ENCODE measurements at regions not wholly inside any gene's neighbourhood (a gene's known extent, or its start where the extent isn't known, plus 50 kb on each side); places are given as distances from the start of the nearest gene placed in this dataset.
A peak's percentile ranks its signal among the peaks of the same experiment; 100 is the strongest.

- Mint-ChIP-seq H3K36me3 (ENCODE audit: low read depth) (no peaks in the 10 kb centered on the region), H3K27me3 (no peaks in the 10 kb centered on the region), H3K4me1 (no peaks in the 10 kb centered on the region), H3K9me3 (peaks cover 2% of the 10 kb centered on the region), H3K4me3 (no peak overlapping the region), H3K27ac (no peak overlapping the region)
- DNase-seq: peak; percentile 17
- ChIA-PET CTCF (interaction anchor here (1.2 kb wide), 1 partner anchor 14 kb away, joined by 3 read pairs; no protein-coding TSS in a partner anchor), POLR2A (no interaction called here)
Measured at GRCh38 chr22:27405672-27406388, 395.7 kb downstream of the MN1 start.

DNA sequence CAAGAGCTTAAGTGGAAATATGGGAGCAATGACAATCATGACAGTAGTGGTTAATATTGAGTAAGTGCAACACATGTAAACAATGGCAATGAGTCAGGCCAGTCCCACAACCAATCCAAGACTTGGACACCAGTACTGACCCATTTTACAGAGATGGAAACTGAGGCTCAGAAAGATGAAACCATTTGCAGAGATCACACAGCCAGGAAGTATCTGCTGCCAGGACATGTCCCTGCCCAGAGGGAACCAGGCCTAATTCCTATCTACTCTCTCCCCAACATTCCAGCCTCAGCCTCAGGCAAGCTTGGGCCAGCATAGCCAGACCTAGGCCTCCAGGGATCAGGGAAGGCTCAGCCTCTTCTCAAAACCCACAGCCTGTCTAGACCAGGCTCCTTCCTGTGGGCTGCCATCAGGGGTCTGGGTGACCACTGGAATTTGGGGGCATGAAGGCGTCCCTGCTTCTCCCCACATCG is 395.1 kb downstream of the MN1 start:
- CTCF ChIA-PET: interaction anchor here (1.2 kb wide), 1 partner anchor 14 kb away, joined by 3 read pairs; no protein-coding TSS in a partner anchor
- POLR2A ChIA-PET: no interaction called here
- no peak overlapping the region for H3K4me3 Mint-ChIP-seq

GRCh38 chr22:27407369-27407985 is 394.1 kb downstream of the MN1 start:
- no peaks in the 10 kb centered on the region for H3K4me1 Mint-ChIP-seq
- no peak for DNase-seq
- no peaks in the 10 kb centered on the region for H3K27me3 Mint-ChIP-seq
- no peak overlapping the region for H3K4me3 Mint-ChIP-seq
- no peak overlapping the region for H3K27ac Mint-ChIP-seq
- CTCF ChIA-PET: no interaction called here
- POLR2A ChIA-PET: no interaction called here
- no peaks in the 10 kb centered on the region for H3K9me3 Mint-ChIP-seq
- H3K36me3 Mint-ChIP-seq (ENCODE audit: low read depth): no peaks in the 10 kb centered on the region

More for the DNA sequence above, 395.1 kb downstream of the MN1 start:
- no peak for DNase-seq
- Mint-ChIP-seq H3K27me3 (no peaks in the 10 kb centered on the region), H3K36me3 (ENCODE audit: low read depth) (no peaks in the 10 kb centered on the region), H3K9me3 (peaks cover 2% of the 10 kb centered on the region), H3K27ac (no peak overlapping the region), H3K4me1 (no peaks in the 10 kb centered on the region)

DNA sequence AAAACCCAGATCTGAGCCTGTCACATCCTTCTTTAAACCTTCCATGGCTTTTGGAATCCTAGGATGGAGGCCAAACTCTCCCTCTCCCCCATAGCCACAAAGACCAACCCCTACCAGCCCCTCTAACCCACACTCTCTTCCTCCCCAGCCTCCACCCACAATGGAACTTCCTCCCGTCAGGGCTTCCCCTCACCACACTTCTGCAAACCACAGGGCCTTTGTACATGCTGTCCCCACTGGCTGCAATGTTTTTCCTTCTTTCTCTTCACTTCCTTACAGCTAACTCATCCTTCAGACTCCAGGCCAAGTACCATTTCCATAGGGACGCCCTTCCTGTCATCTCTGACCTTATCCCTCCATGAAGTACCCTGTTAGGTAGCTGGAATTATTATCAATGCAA is 393.5 kb downstream of the MN1 start:
- ChIA-PET CTCF (no interaction called here), POLR2A (no interaction called here)
- Mint-ChIP-seq H3K36me3 (ENCODE audit: low read depth) (no peaks in the 10 kb centered on the region), H3K9me3 (no peaks in the 10 kb centered on the region), H3K4me1 (no peaks in the 10 kb centered on the region), H3K4me3 (no peak overlapping the region), H3K27me3 (no peaks in the 10 kb centered on the region), H3K27ac (no peak overlapping the region)
- DNase-seq: no peak

- ChIA-PET POLR2A (no interaction called here), CTCF (no interaction called here)
- H3K27ac Mint-ChIP-seq: no peak overlapping the region
Measured at GRCh38 chr22:27409299-27409698, 392.3 kb downstream of the MN1 start.

GRCh38 chr22:27412866-27413445 is 388.6 kb downstream of the MN1 start:
- Mint-ChIP-seq H3K4me1 (no peaks in the 10 kb centered on the region), H3K36me3 (ENCODE audit: low read depth) (no peaks in the 10 kb centered on the region), H3K4me3 (no peak overlapping the region), H3K27ac (no peak overlapping the region), H3K9me3 (peaks cover 3% of the 10 kb centered on the region), H3K27me3 (no peaks in the 10 kb centered on the region)
- POLR2A ChIA-PET: no interaction called here
- CTCF ChIA-PET: no interaction called here
- no peak for DNase-seq

More at GRCh38 chr22:27409299-27409698, 392.3 kb downstream of the MN1 start:
- no peaks in the 10 kb centered on the region for H3K36me3 Mint-ChIP-seq (ENCODE audit: low read depth)
- no peaks in the 10 kb centered on the region for H3K27me3 Mint-ChIP-seq
- H3K9me3 Mint-ChIP-seq: no peaks in the 10 kb centered on the region
- no peak for DNase-seq
- no peaks in the 10 kb centered on the region for H3K4me1 Mint-ChIP-seq
- H3K4me3 Mint-ChIP-seq: no peak overlapping the region

- Mint-ChIP-seq H3K27ac (no peak overlapping the region), H3K27me3 (no peaks in the 10 kb centered on the region), H3K36me3 (ENCODE audit: low read depth) (no peaks in the 10 kb centered on the region), H3K9me3 (peaks cover 3% of the 10 kb centered on the region), H3K4me1 (no peaks in the 10 kb centered on the region), H3K4me3 (no peak overlapping the region)
- ChIA-PET CTCF (no interaction called here), POLR2A (no interaction called here)
- DNase-seq: no peak
Measured at GRCh38 chr22:27413702-27414101, 387.9 kb downstream of the MN1 start.

GRCh38 chr22:27416511-27417420 is 384.8 kb downstream of the MN1 start:
- CTCF ChIA-PET: no interaction called here
- POLR2A ChIA-PET: no interaction called here
- H3K27me3 Mint-ChIP-seq: peaks cover 2% of the 10 kb centered on the region
- H3K4me1 Mint-ChIP-seq: no peaks in the 10 kb centered on the region
- H3K4me3 Mint-ChIP-seq: no peak overlapping the region
- no peak overlapping the region for H3K27ac Mint-ChIP-seq
- H3K36me3 Mint-ChIP-seq (ENCODE audit: low read depth): no peaks in the 10 kb centered on the region
- H3K9me3 Mint-ChIP-seq: peaks cover 3% of the 10 kb centered on the region
- no peak for DNase-seq

- Mint-ChIP-seq H3K36me3 (ENCODE audit: low read depth) (no peaks in the 10 kb centered on the region), H3K4me3 (no peak overlapping the region), H3K27me3 (peaks cover 2% of the 10 kb centered on the region), H3K9me3 (peaks cover 3% of the 10 kb centered on the region), H3K27ac (no peak overlapping the region), H3K4me1 (no peaks in the 10 kb centered on the region)
- no peak for DNase-seq
- CTCF ChIA-PET: no interaction called here
- POLR2A ChIA-PET: no interaction called here
Measured at GRCh38 chr22:27417421-27417814, 384.1 kb downstream of the MN1 start.

GRCh38 chr22:27418261-27418660 is 383.3 kb downstream of the MN1 start:
- H3K27ac Mint-ChIP-seq: no peak overlapping the region
- POLR2A ChIA-PET: no interaction called here
- H3K27me3 Mint-ChIP-seq: peaks cover 2% of the 10 kb centered on the region
- CTCF ChIA-PET: no interaction called here
- H3K36me3 Mint-ChIP-seq (ENCODE audit: low read depth): no peaks in the 10 kb centered on the region
- H3K4me1 Mint-ChIP-seq: no peaks in the 10 kb centered on the region
- H3K4me3 Mint-ChIP-seq: no peak overlapping the region
- peaks cover 6% of the 10 kb centered on the region for H3K9me3 Mint-ChIP-seq
- DNase-seq: no peak

GRCh38 chr22:27419473-27419872 is 382.1 kb downstream of the MN1 start:
- Mint-ChIP-seq H3K4me3 (no peak overlapping the region), H3K4me1 (no peaks in the 10 kb centered on the region), H3K9me3 (peaks cover 6% of the 10 kb centered on the region), H3K36me3 (ENCODE audit: low read depth) (no peaks in the 10 kb centered on the region), H3K27ac (no peak overlapping the region), H3K27me3 (peaks cover 2% of the 10 kb centered on the region)
- CTCF ChIA-PET: interaction anchor here (0.9 kb wide), 1 partner anchor 14 kb away, joined by 3 read pairs; no protein-coding TSS in a partner anchor
- POLR2A ChIA-PET: no interaction called here
- DNase-seq: no peak

GRCh38 chr22:27420195-27420816 is 381.2 kb downstream of the MN1 start:
- ChIA-PET POLR2A (no interaction called here), CTCF (interaction anchor here (0.9 kb wide), 1 partner anchor 14 kb away, joined by 3 read pairs; no protein-coding TSS in a partner anchor)
- Mint-ChIP-seq H3K4me3 (no peak overlapping the region), H3K36me3 (ENCODE audit: low read depth) (no peaks in the 10 kb centered on the region), H3K9me3 (peaks cover 6% of the 10 kb centered on the region), H3K27me3 (peaks cover 2% of the 10 kb centered on the region), H3K27ac (no peak overlapping the region), H3K4me1 (no peaks in the 10 kb centered on the region)
- DNase-seq: no peak

All from activated CD4-positive, alpha-beta memory T cell treated with anti-CD3 and anti-CD28 coated beads, Interleukin-2, amount 10 ng/mL, durations not matched to agents 7 days and 5 days (primary cell).